ENCODE measurements at regions not wholly inside any gene's neighbourhood (a gene's known extent, or its start where the extent isn't known, plus 50 kb on each side); places are given as distances from the start of the nearest gene placed in this dataset.

DNA sequence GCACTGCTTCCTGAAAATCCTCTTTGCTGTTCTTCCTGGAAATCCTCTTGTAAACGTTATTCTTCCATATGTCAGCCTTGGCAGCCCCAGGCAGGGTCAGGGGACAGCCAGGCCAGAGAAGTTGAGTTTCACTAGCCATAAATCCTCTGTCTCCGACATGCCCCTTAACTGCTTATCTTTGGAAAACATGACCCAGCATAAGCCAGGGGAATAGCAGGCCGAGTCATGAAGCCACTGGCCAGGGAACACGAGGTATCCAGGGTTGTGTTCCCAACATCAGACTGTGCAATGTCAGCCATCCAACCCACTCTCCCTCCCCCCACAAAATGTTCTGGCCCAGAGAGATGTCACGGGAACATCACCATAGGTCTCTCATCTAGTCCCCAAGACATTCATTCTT is 453.9 kb downstream of the MED13L start:
- intact Hi-C loops (cut with micrococcal nuclease): no loop called here
- POLR2A ChIA-PET: no interaction called here
- H3K4me1 Mint-ChIP-seq (ENCODE audit: low read depth): no peaks in the 10 kb centered on the region

DNA sequence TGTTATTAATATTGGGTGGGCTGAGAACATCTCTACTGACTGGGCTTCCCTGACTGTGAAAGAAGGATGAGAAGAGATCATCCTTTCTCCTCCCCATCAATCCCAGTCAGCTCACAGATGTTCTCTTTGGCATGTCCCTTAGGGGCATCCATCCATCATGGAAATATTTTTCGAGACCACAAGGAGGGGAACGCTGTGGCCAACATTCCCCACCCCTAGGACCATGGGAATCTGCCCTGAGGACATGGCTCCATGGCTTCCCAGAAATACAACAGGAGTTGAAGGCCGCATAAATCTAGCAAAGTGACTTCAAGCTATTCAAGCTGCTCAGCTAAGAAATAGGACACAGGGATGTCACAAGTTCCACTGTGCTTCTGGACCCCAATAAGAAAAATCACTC is 456.8 kb downstream of the MED13L start:
- intact Hi-C loops (cut with micrococcal nuclease): no loop called here
- POLR2A ChIA-PET: no interaction called here
- no peak overlapping the region for H3K4me3 Mint-ChIP-seq
- H3K9me3 Mint-ChIP-seq: no peaks in the 10 kb centered on the region
- H3K27ac Mint-ChIP-seq: no peak overlapping the region
- peaks cover 11% of the 10 kb centered on the region for H3K27me3 Mint-ChIP-seq
- no peaks in the 10 kb centered on the region for H3K36me3 Mint-ChIP-seq
- DNase-seq: no peak
- CTCF ChIA-PET: interaction anchor here (1.0 kb wide), 1 partner anchor 51 kb away, joined by 3 read pairs; no protein-coding TSS in a partner anchor
- no peaks in the 10 kb centered on the region for H3K4me1 Mint-ChIP-seq (ENCODE audit: low read depth)

More for the DNA sequence above, 453.9 kb downstream of the MED13L start:
- peaks cover 3% of the 10 kb centered on the region for H3K9me3 Mint-ChIP-seq
- no peak overlapping the region for H3K4me3 Mint-ChIP-seq
- H3K27me3 Mint-ChIP-seq: peaks cover 7% of the 10 kb centered on the region
- CTCF ChIA-PET: no interaction called here
- DNase-seq: no peak
- H3K27ac Mint-ChIP-seq: no peak overlapping the region
- H3K36me3 Mint-ChIP-seq: no peaks in the 10 kb centered on the region

DNA sequence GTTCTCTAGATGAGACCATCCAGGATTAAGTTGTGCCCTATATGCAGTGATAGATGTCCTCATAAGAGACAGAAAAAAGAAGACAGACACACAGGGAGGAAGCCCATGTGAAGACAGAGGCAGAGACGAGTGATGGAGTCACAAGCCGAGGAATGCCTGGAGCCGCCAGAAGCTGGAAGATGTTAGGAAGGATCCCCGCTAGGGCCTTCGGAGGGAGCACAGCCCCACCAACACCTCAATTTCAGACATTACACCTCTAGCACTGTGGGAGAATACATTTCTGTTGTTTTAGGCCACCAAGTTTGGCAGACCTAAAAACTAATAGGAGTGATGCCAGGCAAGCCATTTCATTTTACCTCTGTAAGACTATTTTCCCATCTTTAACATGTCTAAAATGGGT is 458.5 kb downstream of the MED13L start:
- Mint-ChIP-seq H3K4me1 (ENCODE audit: low read depth) (no peaks in the 10 kb centered on the region), H3K9me3 (no peaks in the 10 kb centered on the region), H3K27ac (no peak overlapping the region), H3K27me3 (peaks cover 11% of the 10 kb centered on the region), H3K36me3 (no peaks in the 10 kb centered on the region), H3K4me3 (no peak overlapping the region)
- intact Hi-C loops (cut with micrococcal nuclease): no loop called here
- ChIA-PET POLR2A (no interaction called here), CTCF (no interaction called here)
- DNase-seq: no peak

DNA sequence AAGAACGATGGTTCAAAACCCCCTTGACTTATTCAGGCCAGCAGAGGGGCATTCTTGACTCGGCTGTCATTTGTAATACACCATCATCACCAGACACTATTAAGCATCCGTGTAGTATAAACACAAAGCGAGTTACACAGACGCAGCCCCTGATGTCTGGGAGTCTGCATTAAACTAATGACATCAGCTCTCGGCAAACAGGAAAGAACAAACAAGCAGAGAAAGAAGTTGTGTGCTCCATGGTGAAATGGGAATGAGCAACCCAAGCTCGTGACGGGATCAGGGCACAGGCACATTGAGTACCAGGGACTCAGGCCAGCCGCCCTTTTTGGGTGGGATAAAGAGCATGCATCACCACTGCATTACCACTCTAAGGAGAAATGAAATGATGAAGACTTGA is 460.1 kb downstream of the MED13L start:
- H3K27me3 Mint-ChIP-seq: peaks cover 7% of the 10 kb centered on the region
- DNase-seq: no peak
- H3K9me3 Mint-ChIP-seq: peaks cover under 1% of the 10 kb centered on the region
- H3K4me3 Mint-ChIP-seq: no peak overlapping the region
- no peak overlapping the region for H3K27ac Mint-ChIP-seq
- intact Hi-C loops (cut with micrococcal nuclease): no loop called here
- ChIA-PET CTCF (no interaction called here), POLR2A (no interaction called here)
- no peaks in the 10 kb centered on the region for H3K36me3 Mint-ChIP-seq
- H3K4me1 Mint-ChIP-seq (ENCODE audit: low read depth): no peaks in the 10 kb centered on the region

DNA sequence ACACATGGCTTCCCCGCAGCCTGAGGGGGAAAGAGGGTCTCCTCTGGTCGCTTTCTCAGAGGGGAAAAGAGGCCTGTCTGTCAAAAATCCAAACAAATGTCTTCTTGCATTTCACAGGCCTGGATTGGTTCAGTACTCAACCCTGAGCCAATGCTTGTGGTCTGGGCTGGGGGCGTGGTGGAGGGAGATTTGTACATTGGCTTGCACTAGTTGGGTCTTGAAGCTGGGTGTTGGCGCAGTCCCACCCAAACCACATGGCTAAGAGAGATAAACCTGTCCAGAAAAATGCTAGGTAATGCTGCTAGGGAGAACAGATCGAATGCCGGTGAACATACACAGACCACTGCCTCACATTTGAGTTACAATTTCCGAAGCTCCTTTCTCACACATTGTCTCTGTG is 461.6 kb downstream of the MED13L start:
- intact Hi-C loops (cut with micrococcal nuclease): no loop called here
- Mint-ChIP-seq H3K27ac (no peak overlapping the region), H3K4me3 (no peak overlapping the region), H3K4me1 (ENCODE audit: low read depth) (no peaks in the 10 kb centered on the region), H3K9me3 (peaks cover 11% of the 10 kb centered on the region), H3K27me3 (peaks cover 5% of the 10 kb centered on the region), H3K36me3 (no peaks in the 10 kb centered on the region)
- DNase-seq: no peak
- CTCF ChIA-PET: no interaction called here
- POLR2A ChIA-PET: no interaction called here

DNA sequence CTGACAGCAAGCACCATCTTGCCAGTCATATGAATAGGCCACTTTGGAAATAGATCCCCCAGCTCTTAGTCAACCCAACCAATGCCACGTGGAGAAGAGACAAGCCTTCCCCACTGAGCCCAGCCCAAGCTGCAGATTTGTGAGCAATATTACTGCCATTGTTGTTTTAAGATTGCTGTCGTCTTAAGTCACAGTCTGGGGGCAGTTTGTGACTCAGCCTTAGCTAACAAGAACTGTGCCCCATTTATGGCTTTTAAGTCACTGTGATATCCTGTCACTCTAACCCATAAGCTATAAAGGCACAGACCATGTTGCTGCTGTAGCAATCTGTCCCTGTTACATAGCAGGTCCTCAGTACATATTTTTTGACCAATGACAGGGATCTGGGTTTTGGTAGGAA is 464.2 kb downstream of the MED13L start:
- Mint-ChIP-seq H3K27ac (no peak overlapping the region), H3K36me3 (no peaks in the 10 kb centered on the region), H3K9me3 (peaks cover 11% of the 10 kb centered on the region), H3K27me3 (peaks cover 7% of the 10 kb centered on the region), H3K4me1 (ENCODE audit: low read depth) (no peaks in the 10 kb centered on the region), H3K4me3 (no peak overlapping the region)
- no peak for DNase-seq
- POLR2A ChIA-PET: no interaction called here
- intact Hi-C loops (cut with micrococcal nuclease): no loop called here
- CTCF ChIA-PET: no interaction called here

DNA sequence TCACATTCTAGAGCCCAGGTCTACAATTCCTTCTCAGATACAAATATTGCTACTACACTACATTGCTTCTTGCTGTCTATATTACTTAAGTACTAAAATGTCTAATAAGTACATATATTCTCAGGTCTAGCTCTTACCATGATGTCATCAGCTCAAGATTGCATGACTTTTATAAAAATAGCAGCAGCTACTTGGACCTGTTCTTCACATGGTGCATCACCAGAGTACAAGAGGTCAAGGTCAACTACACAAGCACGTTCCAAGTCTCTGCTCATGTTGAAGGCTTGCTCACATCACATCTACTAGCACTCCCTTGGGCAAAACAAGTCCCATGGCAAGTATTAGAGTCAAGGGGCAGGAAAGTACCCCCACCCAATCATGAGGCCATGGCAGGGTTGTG is 465.6 kb downstream of the MED13L start:
- ChIA-PET POLR2A (no interaction called here), CTCF (no interaction called here)
- H3K9me3 Mint-ChIP-seq: peaks cover 11% of the 10 kb centered on the region
- intact Hi-C loops (cut with micrococcal nuclease): no loop called here
- no peaks in the 10 kb centered on the region for H3K36me3 Mint-ChIP-seq
- no peak overlapping the region for H3K4me3 Mint-ChIP-seq
- H3K27ac Mint-ChIP-seq: no peak overlapping the region
- DNase-seq: no peak
- peaks cover 7% of the 10 kb centered on the region for H3K27me3 Mint-ChIP-seq
- H3K4me1 Mint-ChIP-seq (ENCODE audit: low read depth): no peaks in the 10 kb centered on the region

DNA sequence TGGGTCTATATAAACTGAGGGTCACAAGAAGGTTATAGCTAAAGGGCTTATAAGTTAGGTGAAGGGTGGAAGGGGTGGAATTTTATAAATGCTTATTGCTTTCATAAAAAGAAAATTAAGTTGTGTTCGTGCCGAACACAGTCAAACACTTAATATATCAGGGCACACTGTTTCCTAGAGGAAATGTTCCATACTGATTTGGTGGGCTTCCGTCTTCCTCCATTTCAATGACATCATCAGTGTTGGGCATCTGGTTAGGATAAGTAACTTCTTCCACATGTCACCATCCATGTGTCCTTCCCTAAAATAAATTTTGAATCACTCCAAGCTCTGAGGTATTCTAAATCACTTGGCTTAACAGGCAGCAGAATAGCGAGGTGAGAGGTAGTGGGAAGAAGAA is 466.4 kb downstream of the MED13L start:
- Mint-ChIP-seq H3K4me3 (no peak overlapping the region), H3K27me3 (peaks cover 4% of the 10 kb centered on the region), H3K36me3 (no peaks in the 10 kb centered on the region), H3K9me3 (peaks cover 11% of the 10 kb centered on the region), H3K27ac (no peak overlapping the region), H3K4me1 (ENCODE audit: low read depth) (no peaks in the 10 kb centered on the region)
- no peak for DNase-seq
- ChIA-PET POLR2A (no interaction called here), CTCF (no interaction called here)
- intact Hi-C loops (cut with micrococcal nuclease): no loop called here

DNA sequence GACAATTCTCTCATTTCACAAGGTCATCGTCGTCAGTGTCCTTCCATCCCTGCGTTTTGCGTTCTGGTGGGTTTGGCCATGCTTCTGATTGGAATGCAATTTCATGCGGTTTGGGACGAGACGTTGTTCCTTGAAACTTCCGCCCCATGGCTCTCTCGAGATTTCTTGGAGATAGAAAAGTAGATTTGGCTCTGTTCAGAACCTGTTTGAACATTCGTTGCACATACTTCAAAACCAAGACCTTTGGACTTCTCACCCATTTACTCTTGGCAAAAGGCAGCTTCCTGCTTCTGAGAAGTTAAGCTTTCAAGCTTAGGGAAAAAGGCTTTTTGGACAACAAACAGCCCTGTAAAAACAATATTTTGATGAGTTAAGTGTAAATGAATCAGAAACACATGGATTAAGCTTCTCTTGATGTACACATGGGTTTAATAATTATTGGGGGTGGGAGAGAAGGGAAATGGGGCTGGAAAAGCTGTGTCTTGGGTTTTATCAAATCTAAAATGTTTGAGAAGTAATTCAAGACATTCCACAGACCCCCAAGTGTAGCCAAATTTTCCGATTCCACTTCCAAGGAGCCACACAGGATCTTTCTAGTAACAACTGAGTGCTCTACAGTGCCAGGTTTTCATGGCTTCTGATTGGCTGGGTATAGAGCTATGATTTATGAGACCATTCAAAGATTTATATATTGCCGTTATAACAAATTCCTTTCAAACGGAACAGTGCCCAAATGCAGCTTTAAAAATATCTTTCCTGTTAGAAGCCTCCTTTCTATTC is 467.2 kb downstream of the MED13L start:
- Mint-ChIP-seq H3K4me3 (no peak overlapping the region), H3K27me3 (peaks cover 4% of the 10 kb centered on the region), H3K27ac (no peak overlapping the region), H3K9me3 (peaks cover 11% of the 10 kb centered on the region), H3K4me1 (ENCODE audit: low read depth) (no peaks in the 10 kb centered on the region), H3K36me3 (no peaks in the 10 kb centered on the region)
- CTCF ChIA-PET: no interaction called here
- intact Hi-C loops (cut with micrococcal nuclease): no loop called here
- POLR2A ChIA-PET: no interaction called here
- DNase-seq: no peak

DNA sequence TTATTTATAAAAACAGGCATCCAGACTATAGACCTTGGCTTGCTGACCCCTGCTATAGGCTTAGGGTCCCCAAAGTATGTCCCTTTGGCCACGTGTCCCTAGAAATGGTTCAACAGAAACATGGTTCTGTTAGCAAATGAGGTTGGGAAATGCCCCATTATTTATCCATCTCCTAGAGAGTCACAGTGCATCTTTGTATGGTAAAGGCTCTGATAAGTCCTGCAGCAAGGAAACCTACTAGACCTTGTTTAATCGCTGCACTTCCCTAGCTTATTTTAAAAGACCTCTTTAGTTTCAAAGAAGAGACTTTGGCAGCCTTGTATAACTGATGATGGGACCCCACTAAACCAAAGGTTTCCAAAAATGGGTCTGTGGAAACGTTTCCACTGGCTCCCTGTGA is 471.5 kb downstream of the MED13L start:
- Mint-ChIP-seq H3K4me3 (no peak overlapping the region), H3K27ac (no peak overlapping the region), H3K27me3 (peaks cover 4% of the 10 kb centered on the region), H3K36me3 (no peaks in the 10 kb centered on the region), H3K9me3 (no peaks in the 10 kb centered on the region), H3K4me1 (ENCODE audit: low read depth) (no peaks in the 10 kb centered on the region)
- POLR2A ChIA-PET: no interaction called here
- intact Hi-C loops (cut with micrococcal nuclease): no loop called here
- no peak for DNase-seq
- CTCF ChIA-PET: no interaction called here

DNA sequence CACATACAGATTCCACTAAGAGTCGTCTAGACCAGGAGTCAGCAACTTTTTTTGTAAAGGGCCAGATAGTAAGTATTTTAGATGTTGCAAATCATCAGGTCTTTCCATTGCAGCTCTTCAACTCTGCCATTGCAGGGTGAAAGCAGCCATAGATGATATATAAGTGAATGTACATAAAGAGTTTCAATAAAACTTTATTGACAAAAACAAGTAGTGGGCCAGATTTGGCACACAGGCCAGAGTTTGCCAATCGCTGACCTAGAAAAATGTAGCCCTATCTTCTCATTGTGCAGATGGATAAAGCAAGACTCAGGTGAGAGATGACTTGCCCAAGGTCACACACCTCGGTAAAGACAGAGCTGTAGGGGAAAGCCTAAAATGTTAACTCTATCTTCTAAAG is 474.7 kb downstream of the MED13L start:
- Mint-ChIP-seq H3K4me1 (ENCODE audit: low read depth) (no peaks in the 10 kb centered on the region), H3K27ac (no peak overlapping the region), H3K27me3 (no peaks in the 10 kb centered on the region), H3K36me3 (no peaks in the 10 kb centered on the region), H3K4me3 (no peak overlapping the region), H3K9me3 (no peaks in the 10 kb centered on the region)
- DNase-seq: no peak
- ChIA-PET CTCF (no interaction called here), POLR2A (no interaction called here)
- intact Hi-C loops (cut with micrococcal nuclease): no loop called here

DNA sequence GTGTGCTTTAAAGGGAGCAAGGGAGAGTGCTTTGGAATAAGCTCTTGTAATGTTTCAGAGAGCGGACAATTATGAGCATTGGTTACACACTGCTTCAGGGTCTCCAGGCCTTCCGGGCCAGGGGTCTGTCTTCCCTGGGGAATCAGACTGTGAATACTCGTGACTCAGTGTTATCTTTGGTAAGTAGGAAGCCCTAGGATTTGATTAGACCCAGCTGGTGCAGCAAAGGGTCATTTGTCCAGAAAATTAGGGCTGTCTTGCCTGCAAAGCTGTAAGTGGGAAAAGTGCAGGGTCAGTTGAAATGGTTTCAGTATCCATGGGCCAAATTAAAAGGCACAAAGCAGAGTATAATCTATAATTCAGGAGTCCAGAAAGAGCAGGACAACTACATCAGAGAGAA is 475.6 kb downstream of the MED13L start:
- no peaks in the 10 kb centered on the region for H3K36me3 Mint-ChIP-seq
- CTCF ChIA-PET: no interaction called here

DNA sequence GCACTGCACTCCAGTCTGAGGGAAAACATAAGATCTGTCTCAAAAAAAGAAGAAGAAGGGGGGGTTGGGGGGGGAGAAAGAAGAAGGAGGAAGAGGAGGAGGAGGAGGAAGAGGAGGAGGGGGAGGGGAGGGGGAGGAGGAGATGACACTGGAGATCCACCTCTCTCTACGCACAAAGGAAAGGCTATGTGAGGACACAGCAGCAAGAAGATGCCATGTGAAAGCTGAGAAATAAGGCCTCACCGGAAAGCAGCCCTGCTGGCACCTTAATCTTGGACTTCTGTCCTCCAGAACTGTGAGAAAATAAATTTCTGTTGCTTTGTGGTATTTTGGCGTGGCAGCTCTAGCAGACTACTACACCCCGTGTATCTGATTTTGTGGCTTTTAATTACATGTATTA is 477.9 kb downstream of the MED13L start:
- no peak overlapping the region for H3K27ac Mint-ChIP-seq

More for the DNA sequence above, 475.6 kb downstream of the MED13L start:
- Mint-ChIP-seq H3K9me3 (no peaks in the 10 kb centered on the region), H3K4me3 (no peak overlapping the region), H3K4me1 (ENCODE audit: low read depth) (no peaks in the 10 kb centered on the region), H3K27me3 (no peaks in the 10 kb centered on the region), H3K27ac (no peak overlapping the region)
- no peak for DNase-seq
- intact Hi-C loops (cut with micrococcal nuclease): no loop called here
- POLR2A ChIA-PET: no interaction called here

More for the DNA sequence above, 477.9 kb downstream of the MED13L start:
- H3K36me3 Mint-ChIP-seq: no peaks in the 10 kb centered on the region
- CTCF ChIA-PET: no interaction called here
- H3K9me3 Mint-ChIP-seq: no peaks in the 10 kb centered on the region
- H3K4me3 Mint-ChIP-seq: no peak overlapping the region
- no peaks in the 10 kb centered on the region for H3K27me3 Mint-ChIP-seq
- no peaks in the 10 kb centered on the region for H3K4me1 Mint-ChIP-seq (ENCODE audit: low read depth)
- no peak for DNase-seq
- POLR2A ChIA-PET: no interaction called here
- intact Hi-C loops (cut with micrococcal nuclease): no loop called here
